ENCODE measurements at regions not wholly inside any gene's neighbourhood (a gene's known extent, or its start where the extent isn't known, plus 50 kb on each side); places are given as distances from the start of the nearest gene placed in this dataset.

DNA sequence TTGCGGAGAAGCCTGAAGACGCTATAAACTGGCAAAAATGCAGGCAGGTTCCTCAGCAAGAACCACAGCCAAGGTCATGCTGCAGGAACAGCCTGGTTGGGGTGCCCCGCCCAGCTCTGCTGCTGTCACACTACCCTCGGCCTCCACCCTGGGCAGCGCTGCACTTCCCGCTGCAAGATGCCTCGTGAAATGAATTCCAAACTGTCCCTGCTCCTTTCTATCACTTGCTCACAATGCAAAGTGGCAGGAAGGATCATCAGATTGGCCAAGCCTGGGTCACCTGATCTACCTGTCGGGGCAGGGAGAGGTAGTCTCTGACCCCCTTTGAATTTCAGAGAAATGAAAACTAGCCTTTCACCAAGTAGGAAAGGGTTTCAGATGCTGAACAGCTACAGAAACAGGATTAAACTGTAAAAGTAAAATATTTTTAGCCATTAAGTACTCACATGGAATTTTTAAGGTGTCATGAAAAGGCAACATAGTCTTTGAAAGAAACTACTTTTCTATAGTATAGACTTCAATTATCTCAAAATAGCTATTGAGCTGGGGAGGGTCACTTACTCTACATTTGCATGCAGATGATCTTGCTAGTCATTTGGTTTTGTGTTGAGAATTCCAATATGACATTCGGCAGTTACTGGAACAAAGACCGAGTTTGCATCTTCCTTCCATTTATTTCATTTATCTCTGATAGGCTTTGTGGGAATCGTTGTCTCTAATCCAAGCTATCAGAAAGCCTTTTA lies 236.4 kb upstream of the ASCC3 start:
- Histone ChIP-seq H3K4me3 (peak overlapping the region; percentile 27; the same call in 1 of the 2 replicates), H3K4me2 (peak overlapping the region; percentile 16), H3F3A (replicated peaks; ENCODE audit: low read depth) (no peaks in the 10 kb centered on the region), H3K36me3 (ENCODE audit: insufficient read depth) (no peaks in the 10 kb centered on the region), H3K4me1 (ENCODE audit: insufficient read depth) (peaks cover 34% of the 10 kb centered on the region), H2AFZ (no peak overlapping the region), H3K27ac (ENCODE audit: low read depth) (no peak overlapping the region), H3K79me2 (replicated peaks; ENCODE audit: insufficient read depth) (no peaks in the 10 kb centered on the region), H3K27me3 (ENCODE audit: insufficient read depth) (no peaks in the 10 kb centered on the region), H3K9me2 (ENCODE audit: insufficient read depth) (no peaks in the 10 kb centered on the region; the same call in 1 of the 2 replicates), H4K20me1 (replicated peaks; ENCODE audit: insufficient read depth) (no peaks in the 10 kb centered on the region)
- H3K4me1 Mint-ChIP-seq = peaks cover 23% of the 10 kb centered on the region; the same call in 2 of the 3 replicates
- no peaks in the 10 kb centered on the region for H3K27me3 Mint-ChIP-seq (ENCODE audit: insufficient read depth, low read depth, poor library complexity)
- no peaks in the 10 kb centered on the region for H3K9me3 Mint-ChIP-seq
- ATAC-seq = peak; percentile 92
- H3K27ac Mint-ChIP-seq = no peak overlapping the region
- no peaks in the 10 kb centered on the region for H3K36me3 Mint-ChIP-seq (ENCODE audit: low read depth)
- peak; percentile 71 for DNase-seq (ENCODE audit: low spot score)
- no peak for TF ChIP-seq EZH2 (IDR thresholded peaks at IDR 0.05; ENCODE audit: low read depth, unreplicated experiment)
- no peak for TF ChIP-seq POLR2AphosphoS5 (IDR thresholded peaks at IDR 0.05; ENCODE audit: low read depth)
- no peak for TF ChIP-seq ETS1 (IDR thresholded peaks at IDR 0.05)
- TF ChIP-seq CREB1 (CRISPR knock-in tag; IDR thresholded peaks at IDR 0.05; ENCODE audit: low read depth) = no peak
- TF ChIP-seq JUNB (IDR thresholded peaks at IDR 0.05; ENCODE audit: unreplicated experiment) = no peak
- TF ChIP-seq NANOG (IDR thresholded peaks at IDR 0.05; ENCODE audit: borderline replicate concordance) = no peak
- no peak for TF ChIP-seq EZH2phosphoT487 (IDR thresholded peaks at IDR 0.05; ENCODE audit: unreplicated experiment)
- TF ChIP-seq ZNF114 (CRISPR knock-in tag; IDR thresholded peaks at IDR 0.05) = no peak
- no peak for TF ChIP-seq REST (IDR thresholded peaks at IDR 0.05; ENCODE audit: unreplicated experiment)
- no peak for TF ChIP-seq STAT1 (IDR thresholded peaks at IDR 0.05; ENCODE audit: unreplicated experiment)
- no peak for TF ChIP-seq ZNF331 (CRISPR knock-in tag; IDR thresholded peaks at IDR 0.05; ENCODE audit: low read depth)
- TF ChIP-seq ZNF462 (CRISPR knock-in tag; IDR thresholded peaks at IDR 0.05) = no peak
- H3K4me3 Mint-ChIP-seq = no peak overlapping the region
